ENCODE measurements at regions not wholly inside any gene's neighbourhood (a gene's known extent, or its start where the extent isn't known, plus 50 kb on each side); places are given as distances from the start of the nearest gene placed in this dataset.

DNA sequence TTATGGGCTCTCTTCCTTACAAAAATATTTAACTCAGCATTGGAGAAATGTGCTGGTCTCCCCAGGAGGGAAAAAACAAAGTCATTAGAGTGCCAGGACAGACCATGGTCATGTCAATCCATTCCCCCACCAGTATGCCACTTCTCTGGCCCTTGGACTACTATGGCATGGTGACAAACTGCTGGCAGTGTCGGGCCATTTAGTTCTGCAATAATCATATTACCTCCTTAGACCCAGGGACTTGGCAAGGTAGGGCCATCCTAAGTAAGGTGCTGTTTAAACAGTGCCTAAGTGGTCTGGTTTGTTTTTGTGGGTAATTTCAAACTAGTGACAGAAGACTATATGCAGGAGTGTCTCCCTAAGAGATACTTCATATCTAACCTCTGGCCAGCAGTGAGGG lies 177.8 kb upstream of the STK32A start:
- TF ChIP-seq, protein P1, sequence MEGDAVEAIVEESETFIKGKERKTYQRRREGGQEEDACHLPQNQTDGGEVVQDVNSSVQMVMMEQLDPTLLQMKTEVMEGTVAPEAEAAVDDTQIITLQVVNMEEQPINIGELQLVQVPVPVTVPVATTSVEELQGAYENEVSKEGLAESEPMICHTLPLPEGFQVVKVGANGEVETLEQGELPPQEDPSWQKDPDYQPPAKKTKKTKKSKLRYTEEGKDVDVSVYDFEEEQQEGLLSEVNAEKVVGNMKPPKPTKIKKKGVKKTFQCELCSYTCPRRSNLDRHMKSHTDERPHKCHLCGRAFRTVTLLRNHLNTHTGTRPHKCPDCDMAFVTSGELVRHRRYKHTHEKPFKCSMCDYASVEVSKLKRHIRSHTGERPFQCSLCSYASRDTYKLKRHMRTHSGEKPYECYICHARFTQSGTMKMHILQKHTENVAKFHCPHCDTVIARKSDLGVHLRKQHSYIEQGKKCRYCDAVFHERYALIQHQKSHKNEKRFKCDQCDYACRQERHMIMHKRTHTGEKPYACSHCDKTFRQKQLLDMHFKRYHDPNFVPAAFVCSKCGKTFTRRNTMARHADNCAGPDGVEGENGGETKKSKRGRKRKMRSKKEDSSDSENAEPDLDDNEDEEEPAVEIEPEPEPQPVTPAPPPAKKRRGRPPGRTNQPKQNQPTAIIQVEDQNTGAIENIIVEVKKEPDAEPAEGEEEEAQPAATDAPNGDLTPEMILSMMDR (conservative IDR thresholded peaks at IDR 0.05): no peak
- no peak for TF ChIP-seq ZFX (IDR thresholded peaks at IDR 0.05)

All from C4-2B (cell line).